ENCODE measurements at regions not wholly inside any gene's neighbourhood (a gene's known extent, or its start where the extent isn't known, plus 50 kb on each side); places are given as distances from the start of the nearest gene placed in this dataset.

DNA sequence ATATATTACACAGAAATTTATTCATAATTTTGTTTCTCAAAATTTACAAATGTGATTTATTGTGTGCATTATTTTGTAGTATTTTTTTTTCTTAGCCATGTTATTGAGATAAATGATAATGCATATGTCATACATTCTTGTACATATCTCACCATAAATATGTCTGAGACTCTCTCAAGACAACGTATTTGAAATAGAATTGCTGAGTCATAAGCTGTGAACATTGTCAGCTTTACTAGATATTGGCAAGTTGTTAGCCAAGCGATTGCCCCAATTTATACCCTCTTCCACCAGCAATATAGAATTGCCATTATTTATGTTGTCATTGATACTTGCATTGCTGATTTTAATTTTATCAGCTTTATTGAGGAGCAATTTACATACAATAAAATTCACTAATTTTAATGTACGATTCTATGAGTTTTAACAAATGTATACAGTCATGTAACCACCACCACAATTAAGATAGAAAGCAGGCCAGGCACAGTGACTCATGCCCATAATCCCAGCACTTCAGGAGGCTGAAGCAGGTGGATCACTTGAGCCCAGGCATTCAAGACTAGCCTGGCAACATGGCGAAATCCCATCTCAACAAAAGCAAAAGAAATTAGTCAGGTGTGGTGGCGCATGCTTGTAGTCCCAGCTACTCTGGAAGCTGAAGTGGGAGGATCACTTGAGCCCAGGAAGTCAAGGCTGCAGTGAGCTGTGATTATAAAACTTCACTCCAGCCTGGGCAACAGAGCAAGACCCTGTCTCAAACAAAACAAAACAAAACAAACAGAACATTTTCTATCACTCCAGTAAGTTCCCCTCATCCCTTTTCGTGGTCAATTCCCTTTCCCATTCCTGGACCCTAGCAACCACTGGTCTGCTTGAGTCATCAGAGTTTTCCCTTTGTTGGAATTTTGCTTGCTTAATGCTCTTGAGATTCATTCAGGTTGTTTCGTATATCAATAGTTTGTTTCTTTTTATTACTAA lies 373.1 kb downstream of the MFSD1 start:
- no peak for DNase-seq

- DNase-seq, result no peak
Measured at GRCh38 chr3:159178209-159178897, 376.5 kb downstream of the MFSD1 start.

GRCh38 chr3:159182961-159183360 lies 381.1 kb downstream of the MFSD1 start:
- DNase-seq, result no peak

- no peak for DNase-seq
Measured at GRCh38 chr3:159185443-159186050, 383.7 kb downstream of the MFSD1 start.

DNA sequence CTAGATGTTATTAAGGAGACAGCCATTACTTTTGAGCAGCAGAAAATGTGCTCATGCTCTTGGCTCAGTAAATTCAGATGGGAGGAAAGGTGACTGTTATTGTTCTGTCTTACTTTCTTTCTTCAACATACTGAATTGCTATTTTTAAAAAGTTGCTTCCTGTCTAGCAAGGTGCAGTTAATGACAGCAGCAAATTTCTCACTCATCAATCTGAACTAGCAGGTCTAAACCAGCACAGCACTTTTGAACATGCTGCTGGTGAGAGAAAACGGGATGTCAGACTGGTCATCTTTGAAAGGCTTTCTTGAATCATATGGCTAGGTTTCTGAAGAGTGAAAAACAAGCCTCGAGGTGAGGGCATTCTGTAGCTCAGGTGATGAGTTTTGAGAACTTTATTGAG lies 384.7 kb downstream of the MFSD1 start:
- DNase-seq, result no peak

- DNase-seq, result no peak
Measured at GRCh38 chr3:159187232-159187631, 385.4 kb downstream of the MFSD1 start.

DNA sequence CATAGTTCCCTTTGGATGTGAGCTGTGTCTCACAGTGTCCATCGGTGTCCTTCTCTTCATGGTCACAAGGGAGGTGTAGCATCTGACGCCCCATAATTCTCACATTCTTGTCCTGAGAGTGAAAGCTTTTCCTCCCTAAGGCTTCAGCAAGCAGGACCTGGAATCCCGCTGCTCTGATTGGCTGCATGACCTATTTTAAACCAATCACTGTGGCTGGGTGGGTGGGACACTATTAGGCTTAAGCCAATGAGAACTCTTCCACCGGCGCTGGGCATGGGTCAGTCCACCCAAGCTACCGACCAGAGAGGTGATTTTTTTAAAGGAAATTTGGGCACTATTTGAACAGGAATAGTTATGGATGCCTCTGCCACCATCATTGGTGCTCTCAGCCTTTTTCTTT lies 385.9 kb downstream of the MFSD1 start:
- DNase-seq, result no peak

GRCh38 chr3:159189994-159190669 lies 388.3 kb downstream of the MFSD1 start:
- no peak for DNase-seq

DNA sequence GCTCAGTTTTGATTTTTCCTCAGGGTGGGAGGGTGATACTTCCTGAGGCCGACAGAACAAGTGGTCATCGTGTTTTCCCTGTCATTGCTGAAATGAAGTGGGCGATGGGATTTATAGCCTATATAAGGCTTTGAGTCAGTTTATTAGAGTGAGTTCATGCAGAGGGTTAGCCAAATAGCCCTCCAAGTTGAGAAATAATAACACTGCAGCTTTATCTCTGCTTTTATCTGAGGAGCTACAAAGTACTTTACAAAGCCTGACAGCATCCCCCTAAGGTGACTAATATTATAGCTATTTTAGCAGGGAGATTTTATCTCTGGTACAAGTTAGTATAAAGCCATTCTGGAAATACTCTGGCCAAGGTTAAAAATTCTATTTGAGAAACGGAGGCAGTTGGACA lies 389.6 kb downstream of the MFSD1 start:
- DNase-seq, result peak; percentile 42

DNA sequence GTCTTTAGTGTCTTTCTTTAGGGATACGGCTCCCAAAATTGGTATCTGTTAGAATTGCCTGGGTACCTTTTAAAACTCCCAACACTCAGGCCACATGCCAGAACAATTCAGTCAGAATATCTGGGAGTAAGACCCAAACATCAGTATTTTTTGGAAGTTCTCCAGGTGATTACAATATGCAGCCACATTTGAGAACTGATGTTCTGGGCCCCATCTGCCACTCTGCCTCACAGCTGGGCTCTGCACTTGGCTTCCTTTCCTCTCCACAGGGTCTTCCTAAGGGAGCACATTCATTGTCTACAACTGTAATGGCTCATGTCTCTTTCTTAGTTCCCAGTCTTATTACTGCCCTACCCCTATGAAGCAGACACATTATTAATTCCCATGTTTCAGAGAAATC lies 394.5 kb downstream of the MFSD1 start:
- DNase-seq, result no peak

- peak; percentile 72 for DNase-seq
Measured at GRCh38 chr3:159200176-159200575, 398.3 kb downstream of the MFSD1 start.

GRCh38 chr3:159208050-159208449 lies 406.2 kb downstream of the MFSD1 start:
- no peak for DNase-seq

DNA sequence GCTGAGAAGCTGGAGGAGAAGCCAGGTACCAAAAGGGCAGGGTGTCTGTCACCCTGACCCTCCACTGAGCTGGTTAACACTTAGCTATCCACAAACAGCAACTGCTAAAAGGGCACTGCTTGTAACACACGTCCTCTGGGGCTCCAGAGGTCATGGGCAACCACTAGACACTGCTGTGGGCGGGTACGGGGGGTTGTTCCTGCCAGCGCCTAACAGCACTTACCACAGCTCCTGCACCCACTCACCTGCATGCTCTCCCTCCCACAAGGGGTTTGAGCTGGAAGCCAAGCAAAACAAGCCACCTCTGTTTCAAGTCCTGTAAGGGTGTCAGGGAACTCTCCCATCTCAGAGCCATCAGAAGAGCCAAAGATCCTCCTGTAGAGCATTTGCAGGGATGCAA lies 407.6 kb downstream of the MFSD1 start:
- no peak for DNase-seq

- no peak for DNase-seq
Measured at GRCh38 chr3:159210336-159210735, 408.5 kb downstream of the MFSD1 start.

GRCh38 chr3:159216311-159216710 lies 414.5 kb downstream of the MFSD1 start:
- no peak for DNase-seq

DNA sequence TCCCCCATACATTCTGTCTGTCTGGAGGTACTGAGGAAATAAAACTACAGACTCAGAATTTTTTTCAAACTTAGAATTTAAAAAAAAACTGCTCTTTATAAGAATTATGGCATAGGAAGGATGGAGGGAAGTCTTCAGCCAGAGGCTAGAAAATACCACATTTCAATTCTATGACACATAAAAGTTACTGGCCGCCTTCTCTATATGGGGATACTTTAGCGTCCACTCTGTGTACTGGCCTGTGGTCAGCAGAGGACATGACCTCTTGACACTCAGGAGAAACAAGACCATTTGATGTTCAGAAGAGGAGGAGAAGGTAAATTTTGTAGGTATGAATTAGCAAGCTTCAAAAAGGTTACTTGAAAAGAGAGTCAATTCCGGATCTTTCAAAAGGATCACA lies 417.4 kb downstream of the MFSD1 start:
- DNase-seq, result no peak

GRCh38 chr3:159221335-159221734 lies 419.5 kb downstream of the MFSD1 start:
- DNase-seq, result no peak

GRCh38 chr3:159229116-159229680 lies 427.3 kb downstream of the MFSD1 start:
- DNase-seq, result no peak

GRCh38 chr3:159232966-159233365 lies 431.1 kb downstream of the MFSD1 start:
- DNase-seq, result no peak

DNA sequence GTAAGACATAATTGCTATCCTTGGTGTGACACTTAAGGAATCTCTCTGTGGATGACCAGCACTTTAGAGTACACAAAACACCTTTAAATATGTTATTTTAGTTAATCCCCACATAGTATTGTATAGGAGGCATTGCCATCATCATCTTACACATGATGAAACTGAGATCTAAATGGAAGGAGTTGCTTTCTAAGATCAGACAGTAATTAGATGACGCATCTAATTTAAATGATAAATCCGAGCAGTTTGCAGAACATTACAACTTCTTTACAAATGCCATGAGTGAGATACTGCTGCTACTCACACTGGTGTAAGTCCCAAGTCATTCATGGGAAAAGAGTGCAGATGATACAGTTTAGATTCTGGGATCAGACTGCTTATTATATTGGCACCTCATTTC lies 431.9 kb downstream of the MFSD1 start:
- no peak for DNase-seq

- DNase-seq, result no peak
Measured at GRCh38 chr3:159234306-159234705, 432.5 kb downstream of the MFSD1 start.

- DNase-seq, result no peak
Measured at GRCh38 chr3:159236321-159236720, 434.5 kb downstream of the MFSD1 start.

GRCh38 chr3:159237226-159237625 lies 435.4 kb downstream of the MFSD1 start:
- DNase-seq, result no peak
